Heart left ventricle (tissue), 16 donors: ENCODE measurements at regions not wholly inside any gene's neighbourhood (a gene's known extent, or its start where the extent isn't known, plus 50 kb on each side); places are given as distances from the start of the nearest gene placed in this dataset.

Experiments
- ATAC-seq, 4 donors: fragments of 200-7000 bp; cut with Tn5 transposase; one replicate each; pipeline ENCODE4 v1.9.1; 2020 to 2022; ENCODE audit warnings: moderate library complexity in 4 of 4, mild to moderate bottlenecking in 3 of 4, moderate number of reproducible peaks in 1 of 4
- DNase-seq, 5 donors: peaks; one replicate each; pipeline ENCODE4 v3.0.0-alpha.2; 2020
- H3K27ac ChIP-seq, 12 donors: fragments of 200-600 bp; sonication (generic) in 4 of 12; one replicate each; pipeline versions ENCODE4 v1.5.0 to v1.8.0; 2016 to 2022; ENCODE audit warnings: mild to moderate bottlenecking in 2 of 12
- H3K27me3 ChIP-seq, 9 donors: fragments of 200-600 bp; sonication (generic) in 2 of 9; one replicate each; pipeline versions ENCODE4 v1.5.1 to v1.8.0; 2016 to 2022; ENCODE audit warnings: mild to moderate bottlenecking in 3 of 9
- H3K36me3 ChIP-seq, 9 donors: fragments of 200-600 bp; sonication (generic) in 2 of 9; one replicate each; pipeline versions ENCODE4 v1.5.0 to v1.8.0; 2018 to 2022; ENCODE audit warnings: mild to moderate bottlenecking in 2 of 9
- H3K4me1 ChIP-seq, 12 donors: fragments of 200-600 bp; sonication (generic) in 4 of 12; one replicate each; pipeline versions ENCODE4 v1.5.0 to v1.8.0; 2016 to 2022; ENCODE audit warnings: mild to moderate bottlenecking in 3 of 12
- H3K4me3 ChIP-seq, 12 donors: fragments of 200-600 bp; sonication (generic) in 4 of 12; one replicate each; pipeline versions ENCODE4 v1.5.0 to v1.8.0; 2017 to 2022; ENCODE audit warnings: mild to moderate bottlenecking in 9 of 12, moderate library complexity in 4 of 12
- H3K9me3 ChIP-seq, 12 donors: fragments of 200-600 bp; sonication (generic) in 4 of 12; one replicate each; pipeline versions ENCODE4 v1.5.0 to v1.8.0; 2016 to 2022; ENCODE audit warnings: mild to moderate bottlenecking in 1 of 12
- CTCF ChIP-seq, 12 donors: fragments of 200-600 bp; sonication (generic) in 4 of 12; IDR thresholded peaks; one replicate each; pipeline versions ENCODE4 v1.5.0 to v1.8.0; 2018 to 2022; ENCODE audit warnings: antibody characterized with exemption in 12 of 12, mild to moderate bottlenecking in 5 of 12
- POLR2A ChIP-seq, 2 donors: fragments of 450-650 bp; IDR thresholded peaks; one replicate each; pipeline ENCODE4 v1.6.1; 2017; ENCODE audit warnings: antibody characterized with exemption in 2 of 2, mild to moderate bottlenecking in 2 of 2, moderate library complexity in 2 of 2
- WGBS, 4 donors: extraction: QIAGEN DNeasy Blood & Tissue Kit in 2 of 4; methylation state at CpG; one replicate each; pipeline versions ENCODE4 v1.1.5 to v1.1.7; 2013 to 2018; 5-methylcytosine and 5-hydroxymethylcytosine counted together
- intact Hi-C, 10 donors: fragments of 100-400 bp; cut with DNase I; formaldehyde crosslinking; loops; one replicate each; pipeline versions ENCODE4 v1.11.1 to v1.14.2; 2022
- donor health status: ischemic (EF 13 %, LVEDD 7.1; RV severe dilation, severe dysfunction).
- donor health status: healthy with polysubstance abuse.
- donor health status: DM: no; HTN: yes; CAD: no.
- donor health status: DM: no; HTN: no; CAD: no.
- donor health status: ischemic (EF 25% LVEDD 6.9; RV normal size, moderate dysfunction).
- donor health status: ischemic (EF 25% LVEDD 5.7; RV mildly dilated, moderate dysfunction).
- donor health status: healthy.
- donor health status: DM: yes; HTN: yes; CAD: no.
- donor health status: ischemic (EF 35%, LVEDD 5.7; RV mildly dilated, moderate dysfunction).
- donor health status: nonischemic (EF 11% LVEDD 7.7; RV severe dilation, severe dysfunction).
- donor health status: DM: yes; HTN: yes; CAD: no.
- donor health status: PGD.
- donor health status: ischemic (EF 29% LVEDD 5.4; RV normal size, mild dysfunction).
- donor health status: nonischemic (EF 23%, LVEDD 6.1; RV moderate dilation, normal function).

DNA sequence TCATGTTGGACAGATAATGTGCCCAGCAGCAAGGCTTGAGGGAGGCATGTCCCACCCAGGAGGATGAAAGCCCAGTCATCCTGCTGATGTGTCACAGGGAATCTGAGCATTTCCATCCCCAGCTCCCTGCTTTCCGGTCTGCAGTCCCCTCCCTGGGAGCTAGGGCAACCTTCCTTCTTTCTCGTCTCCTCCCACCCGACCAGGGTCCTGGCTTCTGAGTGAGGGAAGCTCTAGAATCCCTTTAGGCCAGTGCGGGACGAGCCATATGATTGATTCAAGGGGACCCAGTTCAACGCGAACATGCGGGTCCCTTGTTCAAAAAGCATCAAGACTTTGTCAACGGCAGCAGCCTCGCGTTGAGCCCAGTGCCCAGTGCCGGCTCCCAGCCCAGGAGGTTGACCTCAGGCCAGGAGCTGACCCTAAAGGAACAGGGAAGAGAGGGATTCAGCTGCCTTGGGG lies 96.7 kb upstream of the TMPRSS2 start:
- H3K9me3 ChIP-seq: no peaks in the 10 kb centered on the region
- intact Hi-C loops: no loop called here
- no peak overlapping the region for H3K4me3 ChIP-seq
- TF ChIP-seq POLR2A (IDR thresholded peaks at IDR 0.05): no peak
- no peak for TF ChIP-seq CTCF (IDR thresholded peaks at IDR 0.05)
- H3K27me3 ChIP-seq: peaks cover 0 to 22% (median 3%) of the 10 kb centered on the region in 9 donors
- no peak for ATAC-seq
- 65 to 81% (median 69%) methylated on average over 12 of the region's 12 CpGs for WGBS, 4 donors
- H3K27ac ChIP-seq: no peak overlapping the region
- DNase-seq: no peak
- H3K4me1 ChIP-seq: peaks cover 0 to 4% (median 0%) of the 10 kb centered on the region in 12 donors
- no peaks in the 10 kb centered on the region for H3K36me3 ChIP-seq

- intact Hi-C loops: no loop called here
- no peak for DNase-seq
These were observed 95.5 kb upstream of the TMPRSS2 start for GRCh38 chr21:41603476-41603875.

GRCh38 chr21:41602531-41602930 lies 94.6 kb upstream of the TMPRSS2 start:
- ATAC-seq: no peak
- no peak for TF ChIP-seq CTCF (IDR thresholded peaks at IDR 0.05)
- TF ChIP-seq POLR2A (IDR thresholded peaks at IDR 0.05): no peak

More at GRCh38 chr21:41603476-41603875, 95.5 kb upstream of the TMPRSS2 start:
- Histone ChIP-seq H3K9me3 (no peaks in the 10 kb centered on the region), H3K4me1 (peaks cover 0 to 4% (median 0%) of the 10 kb centered on the region in 12 donors), H3K4me3 (no peak overlapping the region), H3K27ac (no peak overlapping the region), H3K27me3 (peaks cover 0 to 18% (median 0%) of the 10 kb centered on the region in 9 donors), H3K36me3 (no peaks in the 10 kb centered on the region)
- TF ChIP-seq CTCF (IDR thresholded peaks at IDR 0.05) (no peak), POLR2A (IDR thresholded peaks at IDR 0.05) (no peak)
- ATAC-seq: no peak
- 65 to 74% (median 70%) methylated on average over 8 of the region's 8 CpGs for WGBS, 4 donors

DNA sequence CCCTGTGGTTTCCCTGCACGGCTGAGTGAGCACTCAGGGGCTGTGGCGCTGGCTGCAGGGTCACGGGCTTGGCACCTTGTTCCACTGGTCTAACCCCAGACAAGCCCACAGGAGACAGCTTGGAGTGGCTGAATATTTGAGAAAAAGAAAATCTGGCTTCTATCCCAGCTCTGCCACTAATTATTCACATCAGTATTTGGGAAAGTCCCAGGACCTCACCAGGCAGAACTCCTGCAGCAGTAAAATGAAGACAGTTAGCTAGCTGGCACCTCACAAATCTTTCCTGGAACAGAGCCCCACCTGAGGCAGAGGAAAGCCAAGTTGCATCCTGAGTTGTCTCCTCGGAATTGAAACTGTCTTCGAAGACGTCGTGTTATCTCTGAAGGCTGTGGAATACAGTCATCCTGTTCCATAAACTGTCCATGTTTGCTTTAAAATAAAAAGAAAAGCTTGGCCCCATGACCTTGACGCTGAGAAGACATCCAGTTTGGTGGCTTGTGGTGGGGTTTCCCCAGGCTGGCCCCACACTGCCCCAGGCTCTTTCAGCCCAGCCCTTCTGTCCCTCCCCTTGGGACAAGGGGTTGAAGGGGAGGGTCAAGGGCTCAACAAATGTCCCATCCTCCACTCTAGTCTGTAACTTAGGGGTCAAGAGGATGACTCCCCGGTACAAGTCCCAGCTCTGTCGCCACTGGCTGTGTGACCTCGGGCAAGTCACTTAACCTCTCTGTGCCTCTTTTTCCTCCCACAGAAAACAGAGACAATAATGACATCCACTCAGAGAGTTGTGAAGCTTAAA lies 93.8 kb upstream of the TMPRSS2 start:
- Histone ChIP-seq H3K9me3 (no peaks in the 10 kb centered on the region), H3K36me3 (no peaks in the 10 kb centered on the region), H3K27me3 (peaks cover 0 to 17% (median 0%) of the 10 kb centered on the region in 9 donors), H3K4me3 (no peak overlapping the region), H3K27ac (no peak overlapping the region), H3K4me1 (peaks cover 0 to 4% (median 0%) of the 10 kb centered on the region in 12 donors)
- TF ChIP-seq CTCF (IDR thresholded peaks at IDR 0.05): no peak
- TF ChIP-seq POLR2A (IDR thresholded peaks at IDR 0.05): no peak
- DNase-seq (no peak), ATAC-seq (no peak)
- 43 to 61% (median 54%) methylated on average over 8 to 11 of the region's 11 CpGs for WGBS, 4 donors
- intact Hi-C loops: no loop called here

More at GRCh38 chr21:41602531-41602930, 94.6 kb upstream of the TMPRSS2 start:
- Histone ChIP-seq H3K27ac (no peak overlapping the region), H3K4me3 (no peak overlapping the region), H3K4me1 (peaks cover 0 to 4% (median 0%) of the 10 kb centered on the region in 12 donors), H3K36me3 (no peaks in the 10 kb centered on the region), H3K9me3 (no peaks in the 10 kb centered on the region), H3K27me3 (peaks cover 0 to 18% (median 0%) of the 10 kb centered on the region in 9 donors)
- intact Hi-C loops: no loop called here
- DNase-seq: no peak
- 63 to 72% (median 68%) methylated on average over 14 of the region's 14 CpGs for WGBS, 4 donors
